ENCODE measurements at regions not wholly inside any gene's neighbourhood (a gene's known extent, or its start where the extent isn't known, plus 50 kb on each side); places are given as distances from the start of the nearest gene placed in this dataset.

DNA sequence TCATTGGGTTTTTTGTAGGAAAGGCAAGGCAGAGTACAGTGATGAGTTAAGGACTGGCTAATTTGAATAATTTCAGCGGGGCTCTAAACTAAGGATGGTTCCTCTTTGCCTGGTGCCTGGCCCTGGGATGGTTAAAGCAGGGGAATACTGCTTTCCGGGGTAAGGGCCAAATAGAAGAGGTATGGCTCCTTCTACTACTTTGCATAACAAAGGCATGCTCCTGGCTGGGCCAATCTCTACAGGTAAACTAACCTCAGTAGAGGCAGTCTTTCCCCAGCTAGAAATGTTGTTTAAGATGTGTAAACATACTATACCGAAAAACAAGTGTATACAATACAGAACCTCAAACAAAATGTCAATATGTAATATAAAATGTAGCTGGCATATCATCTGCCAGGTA is 1239.0 kb downstream of the SLC16A7 start:
- H3K18ac ChIP-seq (ENCODE audit: extremely low read depth, low read length), result no peak overlapping the region
- H4K5ac ChIP-seq (ENCODE audit: insufficient read length, low read depth, low read length), result no peak overlapping the region
- no peak overlapping the region for H3K27ac ChIP-seq (ENCODE audit: low read depth, low read length)
- H4K91ac ChIP-seq (replicated peaks; ENCODE audit: insufficient read length, low read length), result no peak overlapping the region
- no peak overlapping the region for H2BK15ac ChIP-seq (ENCODE audit: low read length)
- no peaks in the 10 kb centered on the region for H3K79me2 ChIP-seq (ENCODE audit: control insufficient read depth in 1 of 2, insufficient read depth in 2 of 2, low read length in 2 of 2)
- H2BK5ac ChIP-seq (ENCODE audit: low read depth, low read length), result no peak overlapping the region
- peaks cover 0 to 3% (median 1%) of the 10 kb centered on the region in 4 experiments; a peak in 2 of 7 replicates for H3K4me1 ChIP-seq (replicated peaks in 1 of 4; ENCODE audit: control insufficient read depth in 3 of 4, insufficient read depth in 4 of 4, low read length in 3 of 4)
- no peak overlapping the region for H3K9ac ChIP-seq (replicated peaks in 1 of 4; ENCODE audit: extremely low read depth in 1 of 4, low read depth in 3 of 4, low read length in 3 of 4)
- DNase-seq (ENCODE audit: low read depth in 1 of 2, low spot score in 2 of 2), result no peak
- FAIRE-seq, result no peak
- peaks cover 0 to 1% of the 10 kb centered on the region in 2 experiments for H4K20me1 ChIP-seq (replicated peaks in 1 of 2; ENCODE audit: control insufficient read depth in 1 of 2, insufficient read depth in 2 of 2, low read length in 2 of 2)
- no peaks in the 10 kb centered on the region for H3K36me3 ChIP-seq (ENCODE audit: control insufficient read depth in 2 of 4, insufficient read depth in 4 of 4, low read length in 3 of 4)
- no peak overlapping the region for H2BK120ac ChIP-seq (replicated peaks; ENCODE audit: low read depth, low read length)
- 81% methylated on average over 3 of the region's 3 CpGs; no CpG with 5 or more reads in 1 of the 2 experiments for WGBS, 2 experiments (ENCODE audit: extremely low coverage in 1 of 2, insufficient coverage in 1 of 2, insufficient read length in 1 of 2, insufficient replicate concordance in 2 of 2, low coverage in 1 of 2, low lambda C conversion rate in 2 of 2, missing lambda C conversion rate in 1 of 2)
- no peak overlapping the region for H3K4me2 ChIP-seq (ENCODE audit: insufficient read depth in 1 of 2, low read depth in 2 of 2, low read length in 2 of 2)
- H2AK5ac ChIP-seq (ENCODE audit: low read depth, low read length), result no peak overlapping the region
- H2BK20ac ChIP-seq (ENCODE audit: low read length), result no peak overlapping the region
- TF ChIP-seq POU5F1 (IDR thresholded peaks at IDR 0.05; ENCODE audit: low read depth, low read length) (peak; percentile 90), BACH1 (IDR thresholded peaks at IDR 0.05; ENCODE audit: low read length) (no peak), HDAC2 (IDR thresholded peaks at IDR 0.05; ENCODE audit: borderline replicate concordance in 1 of 2, low read depth in 2 of 2, low read length in 2 of 2) (no peak)
- H3K4me3 ChIP-seq (ENCODE audit: extremely low read depth in 1 of 4, insufficient read depth in 2 of 4, low read depth in 3 of 4, low read length in 4 of 4), result no peak overlapping the region
- ChIA-PET CTCF (ENCODE audit: partially characterized antibody) (no interaction called here), POLR2A (ENCODE audit: partially characterized antibody) (no interaction called here)
- no peak overlapping the region for H3K23ac ChIP-seq (ENCODE audit: insufficient read length)
- no peak overlapping the region for H4K8ac ChIP-seq (ENCODE audit: extremely low read depth, insufficient read depth, low read length)
- no peak overlapping the region for H2AFZ ChIP-seq (ENCODE audit: low read length)
- no peak overlapping the region for H2BK12ac ChIP-seq (ENCODE audit: low read depth, low read length)
- H3K14ac ChIP-seq (ENCODE audit: insufficient read length), result no peak overlapping the region
- no peak overlapping the region for H3K56ac ChIP-seq (replicated peaks; ENCODE audit: insufficient read length, low read depth, low read length)
- no peaks in the 10 kb centered on the region for H3K27me3 ChIP-seq (replicated peaks in 1 of 4; ENCODE audit: control insufficient read depth in 3 of 4, extremely low read depth in 1 of 4, insufficient read depth in 3 of 4, low read length in 3 of 4)
- H3K4ac ChIP-seq (replicated peaks; ENCODE audit: insufficient read length, low read depth, low read length), result no peak overlapping the region
- H3K23me2 ChIP-seq (ENCODE audit: low read depth, low read length), result no peaks in the 10 kb centered on the region
- no peaks in the 10 kb centered on the region for H3K9me3 ChIP-seq (ENCODE audit: insufficient read depth in 2 of 2, low read depth in 1 of 2, low read length in 1 of 2)
- H3K79me1 ChIP-seq (ENCODE audit: low read depth, low read length), result no peaks in the 10 kb centered on the region
